GM23248 (cell line): ENCODE measurements at regions not wholly inside any gene's neighbourhood (a gene's known extent, or its start where the extent isn't known, plus 50 kb on each side); places are given as distances from the start of the nearest gene placed in this dataset.

ENCODE experiments used
- EZH2 ChIP-seq: fragments of 200-600 bp; sonication (generic); IDR thresholded peaks from 2 replicates; pipeline ENCODE4 v1.6.1; 2018; ENCODE audit warnings: antibody characterized with exemption, mild to moderate bottlenecking; ENCODE audit not compliant: insufficient read depth, poor library complexity, severe bottlenecking
- EZH2phosphoT487 ChIP-seq: fragments of 200-600 bp; sonication (generic); IDR thresholded peaks from 2 replicates; pipeline ENCODE4 v1.6.1; 2018; ENCODE audit warnings: antibody characterized with exemption, moderate library complexity, mild to moderate bottlenecking, low read depth; ENCODE audit not compliant: insufficient read depth

- TF ChIP-seq EZH2 = no peak
- TF ChIP-seq EZH2phosphoT487 = no peak
These were observed 773.9 kb downstream of the JRKL start for GRCh38 chr11:97163631-97164191.
